Heart right ventricle (tissue), 16 donors: ENCODE measurements at regions not wholly inside any gene's neighbourhood (a gene's known extent, or its start where the extent isn't known, plus 50 kb on each side); places are given as distances from the start of the nearest gene placed in this dataset.
A peak's percentile ranks its signal among the peaks of the same experiment; 100 is the strongest.

Source experiments
- ATAC-seq, 8 donors: fragments of 200-7000 bp; cut with Tn5 transposase; one replicate each; pipeline ENCODE4 v1.9.1; 2020; ENCODE audit warnings: mild to moderate bottlenecking in 8 of 8, moderate library complexity in 8 of 8, moderate number of reproducible peaks in 1 of 8
- DNase-seq, 2 donors: peaks; one replicate each; pipeline ENCODE4 v3.0.0-alpha.2; 2020
- H3K27ac ChIP-seq, 10 donors: fragments of 200-600 bp; sonication (generic) in 2 of 10; one replicate each; pipeline versions ENCODE4 v1.5.0 to v1.8.0; 2020 to 2022; ENCODE audit warnings: mild to moderate bottlenecking in 3 of 10
- H3K27me3 ChIP-seq, 7 donors: fragments of 200-600 bp; one replicate each; pipeline ENCODE4 v1.8.0; 2021 to 2022; ENCODE audit warnings: mild to moderate bottlenecking in 2 of 7
- H3K36me3 ChIP-seq, 9 donors: fragments of 200-600 bp; sonication (generic) in 1 of 9; one replicate each; pipeline versions ENCODE4 v1.5.0 to v1.8.0; 2020 to 2022; ENCODE audit warnings: mild to moderate bottlenecking in 2 of 9
- H3K4me1 ChIP-seq, 9 donors: fragments of 200-600 bp; sonication (generic) in 1 of 9; one replicate each; pipeline versions ENCODE4 v1.5.0 to v1.8.0; 2020 to 2022; ENCODE audit warnings: mild to moderate bottlenecking in 4 of 9
- H3K4me3 ChIP-seq, 10 donors: fragments of 200-600 bp; sonication (generic) in 2 of 10; one replicate each; pipeline versions ENCODE4 v1.5.0 to v1.8.0; 2020 to 2022; ENCODE audit warnings: mild to moderate bottlenecking in 7 of 10, moderate library complexity in 2 of 10
- H3K9me3 ChIP-seq, 11 donors: fragments of 200-600 bp in 10 of 11; sonication (generic) in 2 of 11; one replicate each; pipeline versions ENCODE4 v1.5.0 to v1.8.0; 2013 to 2022; ENCODE audit warnings: mild to moderate bottlenecking in 2 of 11, control low read depth in 1 of 11, moderate library complexity in 1 of 11
- CTCF ChIP-seq, 9 donors: fragments of 200-600 bp; sonication (generic) in 2 of 9; IDR thresholded peaks; one replicate each; pipeline versions ENCODE4 v1.5.0 to v1.8.0; 2021 to 2022; ENCODE audit warnings: antibody characterized with exemption in 9 of 9, mild to moderate bottlenecking in 5 of 9, moderate library complexity in 1 of 9
- WGBS, 2 donors: extraction: QIAGEN DNeasy Blood & Tissue Kit; methylation state at CpG; one replicate each; pipeline ENCODE4 v1.1.7; 2013; ENCODE audit warnings: inconsistent platforms in 1 of 2; 5-methylcytosine and 5-hydroxymethylcytosine counted together
- intact Hi-C, 10 donors: fragments of 100-400 bp; cut with DNase I; formaldehyde crosslinking; loops; one replicate each; pipeline versions ENCODE4 v1.11.1 to v1.14.2; 2022
- donor health status: Arrhythmogenic right ventricular cardiomyopathy.
- donor health status: ischemic (EF 13 %, LVEDD 7.1; RV severe dilation, severe dysfunction).
- donor health status: healthy with polysubstance abuse.
- donor health status: DM: no; HTN: yes; CAD: no.
- donor health status: DM: no; HTN: no; CAD: no.
- donor health status: ischemic (EF 25% LVEDD 6.9; RV normal size, moderate dysfunction).
- donor health status: ischemic (EF 25% LVEDD 5.7; RV mildly dilated, moderate dysfunction).
- donor health status: healthy.
- donor health status: DM: yes; HTN: yes; CAD: no.
- donor health status: Ischemic cardiomyopathy.
- donor health status: ischemic (EF 35%, LVEDD 5.7; RV mildly dilated, moderate dysfunction).
- donor health status: nonischemic (EF 11% LVEDD 7.7; RV severe dilation, severe dysfunction).
- donor health status: DM: yes; HTN: yes; CAD: no.
- donor health status: PGD.
- donor health status: ischemic (EF 29% LVEDD 5.4; RV normal size, mild dysfunction).
- donor health status: nonischemic (EF 23%, LVEDD 6.1; RV moderate dilation, normal function).

GRCh38 chr1:185551008-185551407 lies 183.2 kb upstream of the HMCN1 start:
- Histone ChIP-seq H3K36me3 (no peaks in the 10 kb centered on the region), H3K9me3 (no peaks in the 10 kb centered on the region), H3K27me3 (no peaks in the 10 kb centered on the region), H3K4me1 (no peaks in the 10 kb centered on the region), H3K27ac (no peak overlapping the region), H3K4me3 (no peak overlapping the region)
- intact Hi-C loops, result no loop called here
- TF ChIP-seq CTCF (IDR thresholded peaks at IDR 0.05), result no peak
- DNase-seq, result no peak
- WGBS, 2 donors, result 59 to 60% methylated on average over 2 of the region's 2 CpGs
- peak in 1 of 8 donors; percentile 29 for ATAC-seq

GRCh38 chr1:185549906-185550305 lies 184.3 kb upstream of the HMCN1 start:
- ATAC-seq (no peak), DNase-seq (no peak)
- Histone ChIP-seq H3K36me3 (no peaks in the 10 kb centered on the region), H3K27me3 (no peaks in the 10 kb centered on the region), H3K9me3 (no peaks in the 10 kb centered on the region), H3K27ac (no peak overlapping the region), H3K4me1 (no peaks in the 10 kb centered on the region), H3K4me3 (no peak overlapping the region)
- WGBS, 2 donors, result 77 to 80% methylated on average over 1 of the region's 1 CpG
- intact Hi-C loops, result no loop called here
- TF ChIP-seq CTCF (IDR thresholded peaks at IDR 0.05), result no peak

- no peaks in the 10 kb centered on the region for H3K27me3 ChIP-seq
These were observed 188.2 kb upstream of the HMCN1 start for GRCh38 chr1:185546029-185546428.

GRCh38 chr1:185541871-185542301 lies 192.3 kb upstream of the HMCN1 start:
- ATAC-seq, result no peak
- DNase-seq, result no peak
- WGBS, 2 donors, result 80 to 87% methylated on average over 1 of the region's 1 CpG
- no peaks in the 10 kb centered on the region for H3K9me3 ChIP-seq
- intact Hi-C loops, result no loop called here
- H3K4me1 ChIP-seq, result peaks cover 0 to 7% (median 0%) of the 10 kb centered on the region in 9 donors
- no peaks in the 10 kb centered on the region for H3K36me3 ChIP-seq
- no peak overlapping the region for H3K27ac ChIP-seq
- no peak overlapping the region for H3K4me3 ChIP-seq
- no peaks in the 10 kb centered on the region for H3K27me3 ChIP-seq
- TF ChIP-seq CTCF (IDR thresholded peaks at IDR 0.05), result no peak

More at GRCh38 chr1:185546029-185546428, 188.2 kb upstream of the HMCN1 start:
- no peak overlapping the region for H3K4me3 ChIP-seq
- H3K27ac ChIP-seq, result no peak overlapping the region
- intact Hi-C loops, result no loop called here
- 66 to 69% methylated on average over 4 of the region's 4 CpGs for WGBS, 2 donors
- H3K36me3 ChIP-seq, result no peaks in the 10 kb centered on the region
- TF ChIP-seq CTCF (IDR thresholded peaks at IDR 0.05), result no peak
- no peaks in the 10 kb centered on the region for H3K9me3 ChIP-seq
- H3K4me1 ChIP-seq, result peaks cover 0 to 6% (median 0%) of the 10 kb centered on the region in 9 donors
- ATAC-seq, result no peak
- DNase-seq, result no peak
